SK-N-SH (cell line): ENCODE measurements at regions not wholly inside any gene's neighbourhood (a gene's known extent, or its start where the extent isn't known, plus 50 kb on each side); places are given as distances from the start of the nearest gene placed in this dataset.

Experiments
- CTCF ChIA-PET: fragments of 300-600, 350-600 bp; formaldehyde crosslinking; extraction: SDS; loops from one replicate; lab custom pipeline; 2021; lab: Yijun Ruan, JAX
- POLR2A ChIA-PET: fragments of 350-600 bp; sonication (Branson Sonifier 250); formaldehyde crosslinking; extraction: SDS; loops from one replicate; lab custom pipeline; 2020; ENCODE audit warnings: antibody characterized with exemption, inconsistent platforms; lab: Yijun Ruan, JAX
- DNase-seq: peaks from one replicate; pipeline ENCODE4 v3.0.0; 2012
- H2AFZ ChIP-seq: fragments of 200-600 bp; sonication (generic); 2 replicates; pipeline ENCODE4 v1.8.1; 2016; ENCODE audit warnings: antibody characterized with exemption, mild to moderate bottlenecking, low read depth
- H3F3A ChIP-seq: fragments of 200-600 bp; sonication (generic); replicated peaks from 2 replicates; pipeline ENCODE3; 2016; ENCODE audit warnings: antibody characterized with exemption, mild to moderate bottlenecking; ENCODE audit not compliant: insufficient read depth
- H3K27ac ChIP-seq, 2 experiments: fragments of 200-500 bp in 1 of 2; fragments of 200-600 bp in 1 of 2; sonication (Bioruptor generic) in 1 of 2; sonication (generic), shearing (Covaris generic) in 1 of 2; 2 replicates each; pipeline versions ENCODE4 v1.5.1 to v1.6.1; 2014 to 2016; ENCODE audit warnings: low read depth in 2 of 2, inconsistent platforms in 1 of 2, low read length in 1 of 2, mild to moderate bottlenecking in 1 of 2, mixed read lengths in 1 of 2
- H3K27me3 ChIP-seq: fragments of 200-600 bp; sonication (generic), shearing (Covaris generic); 2 replicates; pipeline ENCODE4 v1.6.1; 2016; ENCODE audit warnings: mixed run types; ENCODE audit not compliant: insufficient read depth
- H3K36me3 ChIP-seq, 2 experiments: fragments of 200-500 bp in 1 of 2; fragments of 200-600 bp in 1 of 2; sonication (Bioruptor generic) in 1 of 2; sonication (generic) in 1 of 2; replicated peaks in 1 of 2; 2 replicates each; pipeline versions ENCODE3 to v1.5.1; 2014 to 2016; ENCODE audit warnings: low read length in 1 of 2, mild to moderate bottlenecking in 1 of 2; ENCODE audit not compliant: insufficient read depth in 2 of 2, control insufficient read depth in 1 of 2
- H3K4me1 ChIP-seq, 2 experiments: fragments of 200-500 bp in 1 of 2; fragments of 200-600 bp in 1 of 2; sonication (Bioruptor generic) in 1 of 2; sonication (generic), shearing (Covaris generic) in 1 of 2; 2 replicates each; pipeline versions ENCODE4 v1.5.1 to v1.6.1; 2014 to 2016; ENCODE audit warnings: low read depth in 1 of 2, low read length in 1 of 2, mixed run types in 1 of 2; ENCODE audit not compliant: insufficient read depth in 2 of 2, control insufficient read depth in 1 of 2
- H3K4me2 ChIP-seq: fragments of 200-600 bp; sonication (generic), shearing (Covaris generic); 2 replicates; pipeline ENCODE4 v1.6.1; 2017; ENCODE audit warnings: mixed run types
- H3K4me3 ChIP-seq, 2 experiments: fragments of 200-500 bp in 1 of 2; fragments of 200-600 bp in 1 of 2; sonication (Bioruptor generic) in 1 of 2; sonication (generic), shearing (Covaris generic) in 1 of 2; 2 replicates each; pipeline versions ENCODE4 v1.5.1 to v1.8.1; 2014 to 2016; ENCODE audit warnings: low read depth in 2 of 2, inconsistent platforms in 1 of 2, low read length in 1 of 2, mild to moderate bottlenecking in 1 of 2, mixed read lengths in 1 of 2, moderate library complexity in 1 of 2
- H3K79me2 ChIP-seq: fragments of 200-600 bp; sonication (generic); 2 replicates; pipeline ENCODE4 v1.8.1; 2017; ENCODE audit warnings: mild to moderate bottlenecking; ENCODE audit not compliant: insufficient read depth
- H3K9ac ChIP-seq: fragments of 200-600 bp; sonication (generic); 2 replicates; pipeline ENCODE4 v1.6.1; 2017; ENCODE audit warnings: mixed run types
- H3K9me2 ChIP-seq: fragments of 200-600 bp; sonication (generic); 2 replicates; pipeline ENCODE4 v1.6.1; 2017; ENCODE audit warnings: mixed run types
- H3K9me3 ChIP-seq: fragments of 200-600 bp; sonication (generic); 2 replicates; pipeline ENCODE4 v1.6.1; 2017; ENCODE audit warnings: mixed run types, mild to moderate bottlenecking, moderate library complexity
- H4K20me1 ChIP-seq: fragments of 200-600 bp; sonication (generic); 2 replicates; pipeline ENCODE4 v1.6.1; 2017; ENCODE audit warnings: mild to moderate bottlenecking, mixed run types; ENCODE audit not compliant: insufficient read depth
- CTCF ChIP-seq: fragments of 200-600 bp; sonication (generic); IDR thresholded peaks from 2 replicates; pipeline ENCODE4 v1.6.1; 2017; ENCODE audit warnings: antibody characterized with exemption, mild to moderate bottlenecking, moderate library complexity
- EP300 ChIP-seq, 2 experiments: IDR thresholded peaks; 2 replicates each; pipeline versions ENCODE4 v1.4.0 to v1.6.1; 2012; ENCODE audit warnings: borderline replicate concordance in 1 of 2, low read depth in 1 of 2, low read length in 1 of 2
- FOSL2 ChIP-seq: IDR thresholded peaks from 2 replicates; pipeline ENCODE4 v1.4.0; 2012; ENCODE audit warnings: low read depth, mild to moderate bottlenecking, moderate library complexity, borderline replicate concordance
- GATA2 ChIP-seq: sonication (generic); formaldehyde crosslinking; IDR thresholded peaks from 2 replicates; pipeline ENCODE4 v1.5.0; 2020; ENCODE audit warnings: mild to moderate bottlenecking, missing genetic modification reagents
- IRF3 ChIP-seq: fragments of 150-350 bp; IDR thresholded peaks from 2 replicates; pipeline ENCODE4 v1.6.1; 2016; ENCODE audit warnings: mild to moderate bottlenecking, low read depth, low read length
- MAX ChIP-seq: IDR thresholded peaks from 2 replicates; pipeline ENCODE4 v1.4.0; 2012; ENCODE audit warnings: low read depth
- MEF2A ChIP-seq: IDR thresholded peaks from 2 replicates; pipeline ENCODE4 v1.4.0; 2012; ENCODE audit warnings: low read depth, borderline replicate concordance
- NFIC ChIP-seq: IDR thresholded peaks from 2 replicates; pipeline ENCODE4 v1.4.0; 2012; ENCODE audit warnings: borderline replicate concordance
- RCOR1 ChIP-seq: fragments of 150-350 bp; IDR thresholded peaks from 2 replicates; pipeline ENCODE4 v1.6.1; 2017; ENCODE audit warnings: antibody characterized with exemption, low read length
- RFX5 ChIP-seq: IDR thresholded peaks from 2 replicates; pipeline ENCODE4 v1.6.1; 2012; ENCODE audit warnings: mild to moderate bottlenecking, improper control_type of control experiment, low read length
- SMC3 ChIP-seq: IDR thresholded peaks from 2 replicates; pipeline ENCODE4 v1.6.1; 2012; ENCODE audit warnings: low read depth, low read length, improper control_type of control experiment
- TAF1 ChIP-seq: IDR thresholded peaks from 2 replicates; pipeline ENCODE4 v1.6.1; 2012; ENCODE audit warnings: low read depth, mild to moderate bottlenecking, low read length, moderate library complexity, borderline replicate concordance
- TCF12 ChIP-seq: IDR thresholded peaks from 2 replicates; pipeline ENCODE4 v1.4.0; 2012
- TEAD4 ChIP-seq: IDR thresholded peaks from 2 replicates; pipeline ENCODE4 v1.4.0; 2012; ENCODE audit warnings: mild to moderate bottlenecking, borderline replicate concordance; ENCODE audit not compliant: insufficient read depth
- YY1 ChIP-seq: IDR thresholded peaks from 2 replicates; pipeline ENCODE4 v1.4.0; 2012; ENCODE audit warnings: low read depth, mild to moderate bottlenecking
- ZBTB33 ChIP-seq: IDR thresholded peaks from 2 replicates; pipeline ENCODE4 v1.4.0; 2012; ENCODE audit warnings: low read depth, borderline replicate concordance
- WGBS: methylation state at CpG from one replicate; pipeline ENCODE4 v1.1.6; 2017; ENCODE audit warnings: low lambda C conversion rate; 5-methylcytosine and 5-hydroxymethylcytosine counted together

- Histone ChIP-seq H3F3A (peaks cover 6% of the 10 kb centered on the region), H3K9ac (no peak overlapping the region), H2AFZ (no peak overlapping the region), H3K27ac (no peak overlapping the region), H3K9me3 (no peaks in the 10 kb centered on the region), H4K20me1 (no peaks in the 10 kb centered on the region), H3K9me2 (no peaks in the 10 kb centered on the region; the same call in 1 of the 2 replicates), H3K4me2 (no peak overlapping the region), H3K79me2 (no peaks in the 10 kb centered on the region), H3K4me3 (no peak overlapping the region), H3K27me3 (no peaks in the 10 kb centered on the region), H3K36me3 (no peaks in the 10 kb centered on the region), H3K4me1 (no peaks in the 10 kb centered on the region)
- TF ChIP-seq FOSL2 = no peak
- no peak for TF ChIP-seq GATA2 (CRISPR knock-in tag)
- TF ChIP-seq TEAD4 = no peak
- TF ChIP-seq RFX5 = no peak
- no peak for TF ChIP-seq MEF2A
- TF ChIP-seq TAF1 = no peak
- no peak for TF ChIP-seq ZBTB33
- no peak for TF ChIP-seq EP300 (IDR thresholded peaks at IDR 0.05; ENCODE audit: borderline replicate concordance in 1 of 2, low read depth in 1 of 2, low read length in 1 of 2)
- TF ChIP-seq IRF3 = no peak
- TF ChIP-seq TCF12 = no peak
- no peak for TF ChIP-seq NFIC
- TF ChIP-seq RCOR1 = no peak
- no peak for TF ChIP-seq CTCF
- TF ChIP-seq SMC3 = no peak
- TF ChIP-seq MAX = no peak
- no peak for TF ChIP-seq YY1
- POLR2A ChIA-PET = no interaction called here
- CTCF ChIA-PET = interaction anchor here (3.9 kb wide), 1 partner anchor 323 kb away, joined by 17 read pairs; no protein-coding TSS in a partner anchor
- 84% methylated on average over 4 of the region's 4 CpGs for WGBS
- DNase-seq = no peak
Observed at GRCh38 chr7:46245586-46246111, 324.6 kb upstream of the IGFBP3 start.
